ENCODE measurements at regions not wholly inside any gene's neighbourhood (a gene's known extent, or its start where the extent isn't known, plus 50 kb on each side); places are given as distances from the start of the nearest gene placed in this dataset.
A peak's percentile ranks its signal among the peaks of the same experiment; 100 is the strongest.

DNA sequence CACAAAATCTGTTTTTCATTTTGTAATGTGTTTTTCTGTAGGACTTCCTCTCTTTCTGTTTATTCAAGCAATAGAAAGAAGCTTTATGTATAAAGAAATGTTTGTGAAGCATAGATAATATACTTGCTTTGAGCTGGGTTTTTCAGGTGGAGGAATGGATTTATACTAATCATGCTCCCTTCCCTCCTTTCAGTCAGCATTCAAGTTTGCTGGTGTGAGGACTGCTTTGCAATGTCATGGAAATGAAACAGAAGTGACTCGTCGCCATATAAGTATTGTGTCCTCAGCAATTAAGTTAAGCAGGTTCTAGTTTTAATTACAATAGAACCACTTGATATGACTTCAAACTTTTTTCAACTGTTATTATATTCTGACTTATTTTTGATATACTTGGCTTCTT is 1447.1 kb downstream of the PCDH19 start:
- DNase-seq (ENCODE audit: low read depth, low spot score), result no peak
- H3K79me2 ChIP-seq (ENCODE audit: control insufficient read depth, insufficient read depth, low read length), result no peaks in the 10 kb centered on the region
- H3K27ac ChIP-seq (ENCODE audit: control insufficient read depth, insufficient read depth, low read length), result no peak overlapping the region
- no peaks in the 10 kb centered on the region for H3K4me1 ChIP-seq (ENCODE audit: control insufficient read depth, extremely low read depth, insufficient read depth, low read length)
- no peaks in the 10 kb centered on the region for H3K36me3 ChIP-seq (ENCODE audit: control insufficient read depth in 2 of 2, extremely low read depth in 1 of 2, insufficient read depth in 2 of 2, low read length in 2 of 2)
- TF ChIP-seq, protein P1, sequence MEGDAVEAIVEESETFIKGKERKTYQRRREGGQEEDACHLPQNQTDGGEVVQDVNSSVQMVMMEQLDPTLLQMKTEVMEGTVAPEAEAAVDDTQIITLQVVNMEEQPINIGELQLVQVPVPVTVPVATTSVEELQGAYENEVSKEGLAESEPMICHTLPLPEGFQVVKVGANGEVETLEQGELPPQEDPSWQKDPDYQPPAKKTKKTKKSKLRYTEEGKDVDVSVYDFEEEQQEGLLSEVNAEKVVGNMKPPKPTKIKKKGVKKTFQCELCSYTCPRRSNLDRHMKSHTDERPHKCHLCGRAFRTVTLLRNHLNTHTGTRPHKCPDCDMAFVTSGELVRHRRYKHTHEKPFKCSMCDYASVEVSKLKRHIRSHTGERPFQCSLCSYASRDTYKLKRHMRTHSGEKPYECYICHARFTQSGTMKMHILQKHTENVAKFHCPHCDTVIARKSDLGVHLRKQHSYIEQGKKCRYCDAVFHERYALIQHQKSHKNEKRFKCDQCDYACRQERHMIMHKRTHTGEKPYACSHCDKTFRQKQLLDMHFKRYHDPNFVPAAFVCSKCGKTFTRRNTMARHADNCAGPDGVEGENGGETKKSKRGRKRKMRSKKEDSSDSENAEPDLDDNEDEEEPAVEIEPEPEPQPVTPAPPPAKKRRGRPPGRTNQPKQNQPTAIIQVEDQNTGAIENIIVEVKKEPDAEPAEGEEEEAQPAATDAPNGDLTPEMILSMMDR (optimal IDR thresholded peaks at IDR 0.05 in 1 of 3, IDR thresholded peaks at IDR 0.05 in 1 of 3, conservative IDR thresholded peaks at IDR 0.05 in 1 of 3; ENCODE audit: extremely low read depth in 1 of 3, insufficient read depth in 2 of 3, low read length in 3 of 3), result no peak
- no peak overlapping the region for H2AFZ ChIP-seq (ENCODE audit: control insufficient read depth, low read length)
- dilution Hi-C loops (cut with MboI; ENCODE audit: extremely low pct_ligation_motif_present, low sequenced_read_pairs), result no loop called here
- no peaks in the 10 kb centered on the region for H3K9me1 ChIP-seq (ENCODE audit: control insufficient read depth, extremely low read depth, insufficient read depth, low read length)
- no peaks in the 10 kb centered on the region for H3K27me3 ChIP-seq (ENCODE audit: control insufficient read depth, extremely low read depth, insufficient read depth, low read length)
- no peaks in the 10 kb centered on the region for H3K9me3 ChIP-seq (ENCODE audit: control insufficient read depth, low read depth, low read length)
- no peak overlapping the region for H3K9ac ChIP-seq (ENCODE audit: control insufficient read depth, extremely low read depth, insufficient read depth, low read length)
- no peak for FAIRE-seq
- H4K20me1 ChIP-seq (ENCODE audit: control insufficient read depth, extremely low read depth, insufficient read depth, low read length), result no peaks in the 10 kb centered on the region
- H3K4me2 ChIP-seq (ENCODE audit: control insufficient read depth, extremely low read depth, insufficient read depth, low read depth, low read length), result no peak overlapping the region
- no peak overlapping the region for H3K4me3 ChIP-seq (ENCODE audit: control insufficient read depth in 2 of 3, extremely low read depth in 1 of 3, insufficient read depth in 2 of 3, low read depth in 1 of 3, low read length in 3 of 3)

DNA sequence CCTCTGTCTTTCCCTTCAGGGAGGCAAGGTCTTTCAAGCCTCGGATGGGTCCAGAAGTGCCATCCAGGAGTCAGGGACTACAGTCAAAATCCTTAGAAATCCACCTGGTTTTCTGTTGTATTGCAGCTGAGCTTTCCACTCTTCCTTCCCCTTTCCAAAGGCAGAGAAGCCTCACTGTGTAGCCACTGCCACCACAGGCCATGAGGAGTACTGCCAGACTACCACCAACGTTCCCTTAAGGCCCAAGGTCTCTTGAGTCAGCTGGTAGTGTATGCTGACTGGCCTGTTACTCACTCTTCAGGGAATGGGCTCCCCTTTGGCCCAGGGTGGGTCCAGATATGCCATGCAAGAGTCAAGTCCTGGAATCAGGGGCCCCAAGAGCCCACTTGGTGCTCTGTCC is 1454.1 kb downstream of the PCDH19 start:
- TF ChIP-seq, protein P1 (optimal IDR thresholded peaks at IDR 0.05 in 1 of 3, IDR thresholded peaks at IDR 0.05 in 1 of 3, conservative IDR thresholded peaks at IDR 0.05 in 1 of 3; ENCODE audit: extremely low read depth in 1 of 3, insufficient read depth in 2 of 3, low read length in 3 of 3), result peak in 1 of 3 experiments; percentile 39
- TF ChIP-seq EZH2 (IDR thresholded peaks at IDR 0.05; ENCODE audit: low read length), result no peak
- no peaks in the 10 kb centered on the region for H3K9me1 ChIP-seq (ENCODE audit: control insufficient read depth, extremely low read depth, insufficient read depth, low read length)
- H3K27me3 ChIP-seq (ENCODE audit: control insufficient read depth, extremely low read depth, insufficient read depth, low read length), result no peaks in the 10 kb centered on the region
- H3K27ac ChIP-seq (ENCODE audit: control insufficient read depth, insufficient read depth, low read length), result no peak overlapping the region
- no peak overlapping the region for H2AFZ ChIP-seq (ENCODE audit: control insufficient read depth, low read length)
- H3K79me2 ChIP-seq (ENCODE audit: control insufficient read depth, insufficient read depth, low read length), result no peaks in the 10 kb centered on the region
- no peaks in the 10 kb centered on the region for H3K9me3 ChIP-seq (ENCODE audit: control insufficient read depth, low read depth, low read length)
- dilution Hi-C loops (cut with MboI; ENCODE audit: extremely low pct_ligation_motif_present, low sequenced_read_pairs), result no loop called here
- FAIRE-seq (no peak), DNase-seq (ENCODE audit: low read depth, low spot score) (no peak)
- no peak overlapping the region for H3K9ac ChIP-seq (ENCODE audit: control insufficient read depth, extremely low read depth, insufficient read depth, low read length)
- H3K36me3 ChIP-seq (ENCODE audit: control insufficient read depth in 2 of 2, extremely low read depth in 1 of 2, insufficient read depth in 2 of 2, low read length in 2 of 2), result no peaks in the 10 kb centered on the region
- H4K20me1 ChIP-seq (ENCODE audit: control insufficient read depth, extremely low read depth, insufficient read depth, low read length), result no peaks in the 10 kb centered on the region
- H3K4me2 ChIP-seq (ENCODE audit: control insufficient read depth, extremely low read depth, insufficient read depth, low read depth, low read length), result no peak overlapping the region
- H3K4me1 ChIP-seq (ENCODE audit: control insufficient read depth, extremely low read depth, insufficient read depth, low read length), result no peaks in the 10 kb centered on the region
- no peak overlapping the region for H3K4me3 ChIP-seq (ENCODE audit: control insufficient read depth in 2 of 3, extremely low read depth in 1 of 3, insufficient read depth in 2 of 3, low read depth in 1 of 3, low read length in 3 of 3)

All from keratinocyte (primary cell).